DOHH2 (cell line): ENCODE measurements at regions not wholly inside any gene's neighbourhood (a gene's known extent, or its start where the extent isn't known, plus 50 kb on each side); places are given as distances from the start of the nearest gene placed in this dataset.

Experiments
- H3F3A ChIP-seq: fragments of 200-600 bp; sonication (generic), shearing (Covaris generic); 2 replicates; pipeline ENCODE4 v1.6.0; 2016; ENCODE audit warnings: antibody characterized with exemption, mild to moderate bottlenecking; ENCODE audit not compliant: control insufficient read depth, insufficient read depth
- H3K27ac ChIP-seq: fragments of 200-600 bp; sonication (generic); 2 replicates; pipeline ENCODE4 v1.5.1; 2014; ENCODE audit warnings: low read depth, mild to moderate bottlenecking, low read length, moderate library complexity
- H3K27me3 ChIP-seq: fragments of 200-600 bp; sonication (generic); 2 replicates; pipeline ENCODE4 v1.6.1; 2014; ENCODE audit warnings: mild to moderate bottlenecking, low read length, mixed read lengths; ENCODE audit not compliant: control insufficient read depth
- H3K36me3 ChIP-seq: fragments of 200-600 bp; sonication (generic); 2 replicates; pipeline ENCODE4 v1.6.1; 2014; ENCODE audit warnings: mild to moderate bottlenecking, low read length, moderate library complexity, mixed read lengths; ENCODE audit not compliant: control insufficient read depth
- H3K4me1 ChIP-seq: fragments of 200-600 bp; sonication (generic); 2 replicates; pipeline ENCODE4 v1.6.1; 2014; ENCODE audit warnings: mild to moderate bottlenecking, low read length, mixed read lengths; ENCODE audit not compliant: control insufficient read depth
- H3K4me2 ChIP-seq: fragments of 200-600 bp; sonication (generic); 2 replicates; pipeline ENCODE4 v1.6.0; 2014; ENCODE audit warnings: mild to moderate bottlenecking, low read length, moderate library complexity
- H3K4me3 ChIP-seq: fragments of 200-600 bp; sonication (generic); 2 replicates; pipeline ENCODE4 v1.5.1; 2014; ENCODE audit warnings: mild to moderate bottlenecking, low read length, mixed read lengths
- H3K79me2 ChIP-seq: fragments of 200-600 bp; sonication (generic); 2 replicates; pipeline ENCODE4 v1.6.1; 2014; ENCODE audit warnings: mild to moderate bottlenecking, low read length, mixed read lengths; ENCODE audit not compliant: control insufficient read depth
- H3K9me2 ChIP-seq: fragments of 200-600 bp; sonication (generic); replicated peaks from 2 replicates; pipeline ENCODE4 v1.6.1; 2014; ENCODE audit warnings: mild to moderate bottlenecking, low read length, mixed read lengths; ENCODE audit not compliant: control insufficient read depth
- H3K9me3 ChIP-seq: fragments of 200-600 bp; sonication (generic); 2 replicates; pipeline ENCODE4 v1.6.1; 2014; ENCODE audit warnings: antibody characterized with exemption, low read length, mixed read lengths; ENCODE audit not compliant: control insufficient read depth, insufficient read depth
- H4K20me1 ChIP-seq: fragments of 200-600 bp; sonication (generic); 2 replicates; pipeline ENCODE4 v1.6.0; 2014; ENCODE audit warnings: low read depth, mild to moderate bottlenecking, antibody characterized with exemption, low read length, moderate library complexity; ENCODE audit not compliant: control insufficient read depth, insufficient read depth
- EZH2phosphoT487 ChIP-seq: fragments of 200-600 bp; sonication (generic); IDR thresholded peaks from 2 replicates; pipeline ENCODE4 v1.6.1; 2017; ENCODE audit warnings: borderline replicate concordance, mild to moderate bottlenecking, antibody characterized with exemption, low read length, moderate library complexity, mixed read lengths
- TF ChIP-seq, protein P1 (sequence below): fragments of 200-600 bp; sonication (generic); IDR thresholded peaks from one replicate; pipeline ENCODE4 v1.5.1; 2014; ENCODE audit warnings: antibody characterized with exemption, mild to moderate bottlenecking, low read depth, low read length; ENCODE audit not compliant: poor library complexity, severe bottlenecking

DNA sequence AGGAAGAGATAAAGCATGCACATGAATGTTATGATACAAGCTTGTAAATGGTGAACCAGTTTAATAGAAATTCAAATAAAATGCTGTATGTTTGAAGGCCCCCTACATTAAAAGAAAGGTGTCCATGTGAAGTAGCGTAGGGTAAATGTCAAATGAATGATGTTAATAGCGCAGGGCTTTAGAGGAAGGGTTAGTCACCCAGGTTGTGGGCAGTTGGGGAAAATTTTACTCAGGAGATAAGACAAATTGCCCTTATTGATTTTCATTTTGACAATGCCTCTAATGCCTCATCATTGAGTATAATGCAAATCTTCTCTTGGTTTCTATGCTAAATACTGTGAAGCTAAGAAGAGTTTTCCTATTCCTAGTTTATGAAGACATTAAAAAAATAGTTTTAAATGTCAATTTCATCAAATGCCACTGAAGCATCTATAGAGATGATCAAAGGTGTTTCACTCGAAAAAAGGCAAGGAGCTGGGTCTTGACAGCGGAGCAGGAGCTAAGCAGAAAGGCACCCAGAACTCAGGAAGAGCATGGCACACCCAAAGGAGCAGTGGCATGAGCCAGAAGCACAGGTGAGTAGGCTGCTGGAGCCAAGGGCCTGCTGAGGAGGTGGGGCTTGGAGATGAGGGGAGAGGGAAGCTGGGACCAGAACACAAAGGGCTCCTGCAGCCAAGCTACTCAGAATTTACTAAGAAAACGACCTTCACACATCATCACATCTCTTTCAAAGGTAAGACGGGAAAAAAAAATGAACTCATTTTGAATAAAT lies 129.3 kb upstream of the ACKR3 start:
- TF ChIP-seq, protein P1, sequence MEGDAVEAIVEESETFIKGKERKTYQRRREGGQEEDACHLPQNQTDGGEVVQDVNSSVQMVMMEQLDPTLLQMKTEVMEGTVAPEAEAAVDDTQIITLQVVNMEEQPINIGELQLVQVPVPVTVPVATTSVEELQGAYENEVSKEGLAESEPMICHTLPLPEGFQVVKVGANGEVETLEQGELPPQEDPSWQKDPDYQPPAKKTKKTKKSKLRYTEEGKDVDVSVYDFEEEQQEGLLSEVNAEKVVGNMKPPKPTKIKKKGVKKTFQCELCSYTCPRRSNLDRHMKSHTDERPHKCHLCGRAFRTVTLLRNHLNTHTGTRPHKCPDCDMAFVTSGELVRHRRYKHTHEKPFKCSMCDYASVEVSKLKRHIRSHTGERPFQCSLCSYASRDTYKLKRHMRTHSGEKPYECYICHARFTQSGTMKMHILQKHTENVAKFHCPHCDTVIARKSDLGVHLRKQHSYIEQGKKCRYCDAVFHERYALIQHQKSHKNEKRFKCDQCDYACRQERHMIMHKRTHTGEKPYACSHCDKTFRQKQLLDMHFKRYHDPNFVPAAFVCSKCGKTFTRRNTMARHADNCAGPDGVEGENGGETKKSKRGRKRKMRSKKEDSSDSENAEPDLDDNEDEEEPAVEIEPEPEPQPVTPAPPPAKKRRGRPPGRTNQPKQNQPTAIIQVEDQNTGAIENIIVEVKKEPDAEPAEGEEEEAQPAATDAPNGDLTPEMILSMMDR = no peak
- no peak for TF ChIP-seq EZH2phosphoT487
- Histone ChIP-seq H3K4me1 (no peaks in the 10 kb centered on the region), H3K79me2 (no peaks in the 10 kb centered on the region), H3K9me2 (no peaks in the 10 kb centered on the region), H3F3A (no peaks in the 10 kb centered on the region), H3K4me3 (no peak overlapping the region), H3K27me3 (no peaks in the 10 kb centered on the region; the same call in 1 of the 2 replicates), H3K36me3 (no peaks in the 10 kb centered on the region), H3K4me2 (no peak overlapping the region), H3K27ac (no peak overlapping the region), H4K20me1 (no peaks in the 10 kb centered on the region), H3K9me3 (no peaks in the 10 kb centered on the region)

DNA sequence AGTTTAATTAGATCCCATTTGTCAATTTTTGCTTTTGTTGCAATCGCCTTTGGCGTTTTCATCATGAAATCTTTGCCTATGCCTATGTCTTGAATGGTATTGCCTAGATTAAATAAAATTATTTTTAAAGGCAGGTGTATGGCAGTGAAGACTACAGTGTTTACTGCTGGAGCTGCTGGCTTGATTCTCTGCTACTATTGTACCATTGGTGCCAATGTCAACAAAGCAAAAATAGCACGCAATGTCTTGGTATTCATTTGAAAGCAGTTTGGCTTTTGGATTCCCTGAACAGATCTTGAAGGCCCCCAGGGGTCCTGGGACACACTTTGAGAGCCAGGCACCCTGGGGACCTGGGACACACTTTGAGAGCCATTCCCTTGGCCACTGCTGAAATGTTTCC lies 125.4 kb upstream of the ACKR3 start:
- H3K9me2 ChIP-seq = no peaks in the 10 kb centered on the region
- H3F3A ChIP-seq = no peaks in the 10 kb centered on the region
- H3K4me2 ChIP-seq = no peak overlapping the region
- H3K36me3 ChIP-seq = no peaks in the 10 kb centered on the region
- H3K9me3 ChIP-seq = no peaks in the 10 kb centered on the region
- H3K27ac ChIP-seq = no peak overlapping the region
- TF ChIP-seq, protein P1 = no peak
- TF ChIP-seq EZH2phosphoT487 = no peak
- no peaks in the 10 kb centered on the region for H3K4me1 ChIP-seq
- H3K4me3 ChIP-seq = no peak overlapping the region
- no peaks in the 10 kb centered on the region for H4K20me1 ChIP-seq
- H3K79me2 ChIP-seq = no peaks in the 10 kb centered on the region
- H3K27me3 ChIP-seq = no peaks in the 10 kb centered on the region; the same call in 1 of the 2 replicates

DNA sequence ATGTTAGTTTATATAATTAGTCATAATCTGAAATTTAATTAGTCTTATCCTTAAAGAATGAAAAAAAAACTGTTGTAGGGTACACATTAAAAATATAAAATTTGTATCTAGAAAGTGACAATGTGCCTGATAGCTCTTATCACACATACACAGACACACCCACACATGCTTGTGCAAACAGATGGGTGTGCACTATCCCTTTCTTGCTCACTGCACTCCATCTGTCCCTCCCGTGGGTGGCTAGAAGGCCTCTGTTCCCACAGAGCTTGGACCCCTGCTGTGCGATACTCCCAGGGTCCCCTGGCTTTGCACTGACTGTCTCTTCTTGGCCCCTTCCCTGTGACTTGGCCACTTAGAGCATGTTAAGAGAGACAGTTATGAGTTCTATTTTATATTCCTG lies 123.9 kb upstream of the ACKR3 start:
- Histone ChIP-seq H3K27me3 (no peaks in the 10 kb centered on the region; the same call in 1 of the 2 replicates), H3K9me3 (no peaks in the 10 kb centered on the region), H3K36me3 (no peaks in the 10 kb centered on the region)

More for the DNA sequence above, 123.9 kb upstream of the ACKR3 start:
- H3K4me2 ChIP-seq = no peak overlapping the region
- H3K4me1 ChIP-seq = no peaks in the 10 kb centered on the region
- no peaks in the 10 kb centered on the region for H4K20me1 ChIP-seq
- TF ChIP-seq EZH2phosphoT487 = no peak
- TF ChIP-seq, protein P1 = no peak
- H3F3A ChIP-seq = no peaks in the 10 kb centered on the region
- no peaks in the 10 kb centered on the region for H3K79me2 ChIP-seq
- no peak overlapping the region for H3K27ac ChIP-seq
- H3K9me2 ChIP-seq = no peaks in the 10 kb centered on the region
- H3K4me3 ChIP-seq = no peak overlapping the region
